ENCODE measurements at regions not wholly inside any gene's neighbourhood (a gene's known extent, or its start where the extent isn't known, plus 50 kb on each side); places are given as distances from the start of the nearest gene placed in this dataset.
"Not testable (repeated sequence)": the region's sequence is repeated elsewhere in the genome, so short reads cannot be mapped to it uniquely, and the experiment has no call there.

GRCh38 chr12:9449657-9450126 is 158.0 kb downstream of the KLRB1 start:
- DNase-seq (ENCODE audit: low spot score), result not testable (repeated sequence)

GRCh38 chr12:9449181-9449580 is 158.5 kb downstream of the KLRB1 start:
- DNase-seq (ENCODE audit: low spot score), result no peak

- DNase-seq (ENCODE audit: low spot score), result not testable (repeated sequence)
These were observed 159.1 kb downstream of the KLRB1 start for GRCh38 chr12:9448648-9449047.

GRCh38 chr12:9447791-9448614 is 159.7 kb downstream of the KLRB1 start:
- peak; percentile 83 for DNase-seq (ENCODE audit: low spot score)

- not testable (repeated sequence) for DNase-seq (ENCODE audit: low spot score)
These were observed 160.6 kb downstream of the KLRB1 start for GRCh38 chr12:9446883-9447761.

GRCh38 chr12:9440428-9440827 is 167.3 kb downstream of the KLRB1 start:
- DNase-seq (ENCODE audit: low spot score), result not testable (repeated sequence)

GRCh38 chr12:9435682-9436081 is 172.0 kb downstream of the KLRB1 start:
- not testable (repeated sequence) for DNase-seq (ENCODE audit: low spot score)

GRCh38 chr12:9430385-9430784 is 177.3 kb downstream of the KLRB1 start:
- not testable (repeated sequence) for DNase-seq (ENCODE audit: low spot score)

- not testable (repeated sequence) for DNase-seq (ENCODE audit: low spot score)
These were observed 178.9 kb downstream of the KLRB1 start for GRCh38 chr12:9428856-9429255.

- DNase-seq (ENCODE audit: low spot score), result not testable (repeated sequence)
These were observed 182.3 kb downstream of the KLRB1 start for GRCh38 chr12:9425429-9425828.

GRCh38 chr12:9424175-9424740 is 183.5 kb downstream of the KLRB1 start:
- not testable (repeated sequence) for DNase-seq (ENCODE audit: low spot score)

- DNase-seq (ENCODE audit: low spot score), result not testable (repeated sequence)
These were observed 185.0 kb downstream of the KLRB1 start for GRCh38 chr12:9422689-9423088.

GRCh38 chr12:9421520-9422086 is 186.1 kb downstream of the KLRB1 start:
- not testable (repeated sequence) for DNase-seq (ENCODE audit: low spot score)

- not testable (repeated sequence) for DNase-seq (ENCODE audit: low spot score)
These were observed 186.7 kb downstream of the KLRB1 start for GRCh38 chr12:9420817-9421519.

GRCh38 chr12:9418669-9419041 is 189.1 kb downstream of the KLRB1 start:
- DNase-seq (ENCODE audit: low spot score), result not testable (repeated sequence)

- not testable (repeated sequence) for DNase-seq (ENCODE audit: low spot score)
These were observed 189.6 kb downstream of the KLRB1 start for GRCh38 chr12:9417947-9418668.

- not testable (repeated sequence) for DNase-seq (ENCODE audit: low spot score)
These were observed 190.4 kb downstream of the KLRB1 start for GRCh38 chr12:9417341-9417740.

GRCh38 chr12:9416346-9416745 is 191.4 kb downstream of the KLRB1 start:
- DNase-seq (ENCODE audit: low spot score), result not testable (repeated sequence)

GRCh38 chr12:9415898-9416297 is 191.8 kb downstream of the KLRB1 start:
- DNase-seq (ENCODE audit: low spot score), result not testable (repeated sequence)

GRCh38 chr12:9413862-9414261 is 193.9 kb downstream of the KLRB1 start:
- DNase-seq (ENCODE audit: low spot score), result not testable (repeated sequence)

- DNase-seq (ENCODE audit: low spot score), result not testable (repeated sequence)
These were observed 195.3 kb downstream of the KLRB1 start for GRCh38 chr12:9412459-9412858.

Data from iPS-NIHi11 (cell line).